ENCODE measurements at regions not wholly inside any gene's neighbourhood (a gene's known extent, or its start where the extent isn't known, plus 50 kb on each side); places are given as distances from the start of the nearest gene placed in this dataset.

- TF ChIP-seq, protein P1, sequence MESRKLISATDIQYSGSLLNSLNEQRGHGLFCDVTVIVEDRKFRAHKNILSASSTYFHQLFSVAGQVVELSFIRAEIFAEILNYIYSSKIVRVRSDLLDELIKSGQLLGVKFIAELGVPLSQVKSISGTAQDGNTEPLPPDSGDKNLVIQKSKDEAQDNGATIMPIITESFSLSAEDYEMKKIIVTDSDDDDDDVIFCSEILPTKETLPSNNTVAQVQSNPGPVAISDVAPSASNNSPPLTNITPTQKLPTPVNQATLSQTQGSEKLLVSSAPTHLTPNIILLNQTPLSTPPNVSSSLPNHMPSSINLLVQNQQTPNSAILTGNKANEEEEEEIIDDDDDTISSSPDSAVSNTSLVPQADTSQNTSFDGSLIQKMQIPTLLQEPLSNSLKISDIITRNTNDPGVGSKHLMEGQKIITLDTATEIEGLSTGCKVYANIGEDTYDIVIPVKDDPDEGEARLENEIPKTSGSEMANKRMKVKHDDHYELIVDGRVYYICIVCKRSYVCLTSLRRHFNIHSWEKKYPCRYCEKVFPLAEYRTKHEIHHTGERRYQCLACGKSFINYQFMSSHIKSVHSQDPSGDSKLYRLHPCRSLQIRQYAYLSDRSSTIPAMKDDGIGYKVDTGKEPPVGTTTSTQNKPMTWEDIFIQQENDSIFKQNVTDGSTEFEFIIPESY (IDR thresholded peaks at IDR 0.05) = no peak
- TF ChIP-seq RAD21 (IDR thresholded peaks at IDR 0.05) (no peak), JUND (IDR thresholded peaks at IDR 0.05) (no peak), FOXA1 (IDR thresholded peaks at IDR 0.05) (no peak)
These were observed 430.4 kb downstream of the GJA1 start (continued) for GRCh38 chr6:121865811-121866210.

DNA sequence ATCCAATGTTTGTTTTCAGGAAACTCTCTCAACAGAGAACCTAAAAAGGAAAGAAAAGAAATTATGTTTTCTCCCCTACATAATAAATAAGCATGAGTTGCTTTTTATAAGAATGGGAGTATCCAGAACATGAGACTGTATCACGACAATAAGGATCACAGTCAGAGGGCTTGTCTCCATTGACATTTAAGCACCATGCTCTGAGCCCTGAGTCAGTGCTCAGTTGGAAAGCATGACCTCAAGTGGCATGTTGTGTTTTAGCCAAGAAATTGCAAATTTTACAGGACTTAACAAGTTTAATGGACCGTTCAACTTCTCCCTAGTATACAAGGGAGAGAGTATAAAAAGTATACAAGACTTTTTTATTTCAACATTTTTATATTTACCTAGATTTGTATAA is 431.6 kb downstream of the GJA1 start:
- Histone ChIP-seq H3K4me3 (ENCODE audit: low read depth in 1 of 3, low read length in 3 of 3) (no peak overlapping the region), H3K27ac (ENCODE audit: low read depth in 1 of 2, low read length in 2 of 2) (no peak overlapping the region), H3K4me1 (ENCODE audit: control insufficient read depth in 4 of 4, insufficient read depth in 4 of 4, low read length in 3 of 4) (no peaks in the 10 kb centered on the region), H3K36me3 (ENCODE audit: control insufficient read depth in 4 of 4, insufficient read depth in 3 of 4, low read depth in 1 of 4, low read length in 3 of 4) (no peaks in the 10 kb centered on the region), H3K9ac (ENCODE audit: low read depth in 1 of 2, low read length in 2 of 2) (no peak overlapping the region), H3K27me3 (ENCODE audit: control insufficient read depth in 4 of 4, insufficient read depth in 4 of 4, low read length in 3 of 4) (no peaks in the 10 kb centered on the region), H3K9me3 (ENCODE audit: control insufficient read depth in 4 of 4, low read length in 3 of 4) (no peaks in the 10 kb centered on the region)
- TF ChIP-seq RAD21 (IDR thresholded peaks at IDR 0.05) = no peak
- no peak for TF ChIP-seq FOXA1 (IDR thresholded peaks at IDR 0.05)
- TF ChIP-seq REST (IDR thresholded peaks at IDR 0.05) = no peak
- no peak for TF ChIP-seq RXRA (IDR thresholded peaks at IDR 0.05)
- 72% methylated on average over 2 of the region's 2 CpGs for WGBS
- DNase-seq (ENCODE audit: low spot score) = no peak

DNA sequence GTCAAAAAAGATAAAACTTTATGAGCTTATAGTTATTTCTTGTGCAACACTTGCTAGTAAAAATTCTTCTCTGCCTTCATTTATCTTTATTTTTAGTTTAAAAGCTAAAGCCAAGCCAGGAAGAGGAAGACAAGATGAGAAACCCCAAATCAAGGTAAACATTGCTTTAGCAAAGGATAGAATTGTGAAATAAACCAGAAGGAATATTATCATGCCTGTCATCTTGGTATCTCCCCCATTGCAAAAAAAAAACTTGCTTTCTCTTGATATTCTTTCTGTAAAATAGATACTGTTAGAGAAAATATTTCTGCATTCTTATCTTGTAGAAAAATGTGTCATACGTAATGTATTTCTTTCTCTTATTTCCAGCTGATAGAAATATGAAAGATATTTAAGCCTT is 432.8 kb downstream of the GJA1 start:
- TF ChIP-seq YY1 (IDR thresholded peaks at IDR 0.05) (no peak), HNF4G (IDR thresholded peaks at IDR 0.05) (no peak), GABPA (IDR thresholded peaks at IDR 0.05 in 1 of 2, conservative IDR thresholded peaks at IDR 0.05 in 1 of 2) (no peak), JUND (IDR thresholded peaks at IDR 0.05) (no peak), NR2F2 (IDR thresholded peaks at IDR 0.05) (no peak), RXRA (IDR thresholded peaks at IDR 0.05) (no peak), CTCF (IDR thresholded peaks at IDR 0.05; ENCODE audit: low read depth, low read length, missing input control) (no peak), EGR1 (IDR thresholded peaks at IDR 0.05; ENCODE audit: low read depth in 2 of 2) (no peak), TAF1 (conservative IDR thresholded peaks at IDR 0.05) (no peak), FOXA2 (IDR thresholded peaks at IDR 0.05) (no peak), HNF4A (conservative IDR thresholded peaks at IDR 0.05) (no peak), REST (IDR thresholded peaks at IDR 0.05) (no peak)
- TF ChIP-seq, protein P1 (IDR thresholded peaks at IDR 0.05) = no peak
- TF ChIP-seq, protein P2, sequence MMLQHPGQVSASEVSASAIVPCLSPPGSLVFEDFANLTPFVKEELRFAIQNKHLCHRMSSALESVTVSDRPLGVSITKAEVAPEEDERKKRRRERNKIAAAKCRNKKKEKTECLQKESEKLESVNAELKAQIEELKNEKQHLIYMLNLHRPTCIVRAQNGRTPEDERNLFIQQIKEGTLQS (IDR thresholded peaks at IDR 0.05) = no peak
- Histone ChIP-seq H3K9me3 (ENCODE audit: control insufficient read depth in 4 of 4, low read length in 3 of 4) (no peaks in the 10 kb centered on the region), H3K4me1 (ENCODE audit: control insufficient read depth in 4 of 4, insufficient read depth in 4 of 4, low read length in 3 of 4) (no peaks in the 10 kb centered on the region), H3K27me3 (ENCODE audit: control insufficient read depth in 4 of 4, insufficient read depth in 4 of 4, low read length in 3 of 4) (no peaks in the 10 kb centered on the region), H3K27ac (ENCODE audit: low read depth in 1 of 2, low read length in 2 of 2) (no peak overlapping the region), H3K4me3 (ENCODE audit: low read depth in 1 of 3, low read length in 3 of 3) (no peak overlapping the region), H3K36me3 (ENCODE audit: control insufficient read depth in 4 of 4, insufficient read depth in 3 of 4, low read depth in 1 of 4, low read length in 3 of 4) (no peaks in the 10 kb centered on the region), H3K9ac (ENCODE audit: low read depth in 1 of 2, low read length in 2 of 2) (no peak overlapping the region)
- 89% methylated on average over 1 of the region's 1 CpG for whole genome bisulfite sequencing
- no peak for DNase-seq (ENCODE audit: low spot score)

All from liver (tissue), 8 donors.